ENCODE measurements at regions not wholly inside any gene's neighbourhood (a gene's known extent, or its start where the extent isn't known, plus 50 kb on each side); places are given as distances from the start of the nearest gene placed in this dataset.
"Not testable (repeated sequence)": the region's sequence is repeated elsewhere in the genome, so short reads cannot be mapped to it uniquely, and the experiment has no call there.

DNA sequence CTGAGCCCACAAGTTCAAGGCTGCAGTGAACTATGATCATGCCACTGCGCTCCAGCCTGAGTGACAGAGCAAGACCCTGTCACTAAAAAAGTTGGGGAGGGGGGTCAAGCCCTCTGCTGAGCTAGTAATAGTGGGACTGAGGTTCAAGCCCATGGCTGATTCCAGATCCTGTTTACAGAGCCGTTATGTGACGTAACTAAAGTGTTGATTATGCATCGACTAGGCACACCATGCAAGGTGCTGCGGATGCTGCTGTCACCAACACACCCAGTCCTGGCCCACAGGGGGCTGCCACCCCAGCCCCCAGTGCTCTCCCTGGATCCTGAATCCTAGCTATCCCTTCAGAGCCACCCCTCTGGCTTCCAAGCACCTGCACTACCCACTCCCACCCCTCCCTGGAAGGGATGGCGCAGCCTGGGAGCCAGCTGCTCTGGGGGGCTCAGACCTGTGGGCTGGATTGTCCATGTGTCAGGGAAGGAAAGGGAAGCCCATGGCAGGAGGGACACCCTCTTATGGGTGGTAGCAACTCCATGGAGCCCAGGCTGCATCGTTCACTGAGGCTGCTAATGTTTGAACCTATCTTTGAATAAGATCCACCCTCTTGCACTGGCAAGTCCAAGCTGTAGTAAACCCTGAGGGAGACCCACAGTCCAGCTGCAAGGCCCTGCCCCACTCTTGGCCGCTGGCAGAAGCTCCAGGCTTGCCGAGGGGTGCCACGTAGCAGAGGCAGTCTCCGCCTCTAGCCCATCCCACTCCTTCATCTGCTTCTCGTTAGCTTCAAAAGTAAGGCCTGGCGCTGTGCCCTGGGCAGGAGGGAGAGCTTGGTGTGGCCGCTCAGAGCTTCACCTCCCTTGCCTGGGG is 95.0 kb downstream of the SNX5 start:
- peak; percentile 60 for DNase-seq (ENCODE audit: low spot score)

DNA sequence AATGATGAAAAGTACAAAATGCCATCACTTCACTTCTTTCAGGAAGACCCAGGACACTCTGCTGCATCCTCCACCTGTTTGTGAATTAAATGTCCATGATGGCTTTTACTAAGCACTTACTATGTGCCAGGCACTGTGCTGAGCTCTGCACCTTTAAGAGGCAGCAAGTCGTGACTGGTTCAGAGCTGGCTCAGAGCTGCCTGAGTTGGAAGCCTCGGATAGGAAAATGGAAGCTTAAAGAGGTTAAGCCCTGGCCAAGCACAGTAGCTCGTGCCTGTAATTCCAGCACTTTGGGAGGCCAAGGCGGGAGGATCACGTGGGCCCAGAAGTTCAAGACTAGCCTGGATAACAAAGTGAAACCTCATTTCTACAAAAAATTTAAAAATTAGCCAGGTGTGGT is 95.6 kb downstream of the SNX5 start:
- DNase-seq (ENCODE audit: low spot score): no peak

DNA sequence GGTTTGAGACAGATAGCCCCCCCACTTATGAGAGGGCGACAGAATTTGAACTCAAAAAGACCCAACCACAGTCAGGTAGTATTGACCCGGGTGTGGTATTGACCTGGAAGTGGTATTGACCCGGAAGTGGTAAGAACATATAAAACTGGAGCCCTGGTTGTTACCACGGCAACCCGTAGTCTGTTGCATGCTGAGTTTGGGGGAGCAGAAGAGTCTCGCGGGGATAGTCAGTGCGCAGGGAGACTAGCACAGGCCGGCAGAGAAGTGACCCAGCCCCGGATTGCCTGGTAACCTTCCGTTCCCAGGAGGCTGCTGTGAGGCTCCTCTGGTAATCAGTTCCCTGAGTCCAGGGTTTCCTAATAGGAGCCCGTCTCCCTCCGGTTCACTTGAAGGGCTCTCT is 96.2 kb downstream of the SNX5 start:
- no peak for DNase-seq (ENCODE audit: low spot score)

DNA sequence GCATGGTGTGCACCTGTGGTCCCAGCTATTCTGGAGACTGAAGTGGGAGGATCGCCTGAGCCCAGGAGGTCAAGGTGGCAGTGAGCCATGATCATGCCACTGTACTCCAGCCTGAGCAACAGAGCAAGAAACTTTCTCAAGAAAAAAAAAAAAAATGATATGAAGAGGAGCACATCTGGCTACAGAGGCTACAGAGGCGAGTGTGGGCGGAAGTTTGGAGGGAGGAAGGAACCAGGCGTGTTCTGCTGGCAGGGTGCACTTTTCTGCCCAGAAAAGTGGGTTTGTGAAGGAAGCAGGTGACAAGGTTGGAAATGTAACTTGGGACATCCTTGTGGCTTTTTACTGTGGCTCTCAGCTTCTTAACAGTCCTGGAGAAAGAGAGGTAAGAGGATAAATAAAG is 96.7 kb downstream of the SNX5 start:
- no peak for DNase-seq (ENCODE audit: low spot score)

DNA sequence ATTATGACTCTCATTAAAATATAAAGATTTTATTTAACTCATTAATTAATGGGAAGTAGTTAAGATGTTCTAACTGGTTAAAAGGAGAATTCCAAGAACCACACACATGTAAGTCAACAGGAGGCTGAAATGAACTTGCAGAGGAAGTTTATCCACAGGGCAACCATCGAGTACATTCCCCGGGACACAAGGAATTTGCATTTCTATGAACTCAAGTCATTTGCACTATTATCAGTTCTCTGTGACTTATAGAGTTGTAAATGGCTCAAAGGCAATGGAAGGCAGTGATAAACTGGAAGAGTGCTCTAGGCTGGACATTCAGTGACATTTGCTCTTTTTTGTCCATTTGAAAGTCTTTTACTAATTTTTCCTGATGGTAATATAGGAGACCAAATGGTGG is 97.4 kb downstream of the SNX5 start:
- DNase-seq (ENCODE audit: low spot score): no peak

DNA sequence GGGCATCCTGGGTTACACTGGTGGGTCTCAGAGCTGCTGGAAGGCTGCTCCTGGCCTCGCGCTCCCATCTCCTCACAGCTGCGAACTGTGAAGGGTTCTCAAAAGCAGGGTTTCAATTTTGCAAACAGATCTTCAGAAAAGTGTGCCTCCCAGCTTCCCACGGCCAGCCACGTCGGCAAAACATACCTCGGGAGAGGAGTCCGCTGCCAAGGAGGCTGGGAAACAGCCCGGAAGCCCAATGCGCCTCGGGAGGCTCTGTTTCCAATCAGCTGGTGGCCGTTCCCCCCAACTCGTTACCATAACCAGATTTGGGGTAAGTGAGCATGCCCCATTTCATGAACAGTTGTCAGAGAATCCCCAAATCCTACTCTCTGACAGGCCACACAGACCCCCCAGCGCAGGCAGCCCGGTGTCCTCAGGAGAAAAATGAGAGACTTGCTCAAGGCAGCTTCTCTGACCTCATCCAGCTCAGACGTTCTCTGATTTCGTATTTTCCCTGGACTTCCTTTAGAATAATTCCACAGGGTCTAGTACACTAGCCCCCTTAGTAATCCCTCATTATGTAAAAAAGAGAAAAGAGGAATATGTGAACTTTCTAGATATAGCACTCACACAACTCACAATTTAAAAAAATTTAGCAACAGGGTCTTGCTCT is 98.4 kb downstream of the SNX5 start:
- no peak for DNase-seq (ENCODE audit: low spot score)

DNA sequence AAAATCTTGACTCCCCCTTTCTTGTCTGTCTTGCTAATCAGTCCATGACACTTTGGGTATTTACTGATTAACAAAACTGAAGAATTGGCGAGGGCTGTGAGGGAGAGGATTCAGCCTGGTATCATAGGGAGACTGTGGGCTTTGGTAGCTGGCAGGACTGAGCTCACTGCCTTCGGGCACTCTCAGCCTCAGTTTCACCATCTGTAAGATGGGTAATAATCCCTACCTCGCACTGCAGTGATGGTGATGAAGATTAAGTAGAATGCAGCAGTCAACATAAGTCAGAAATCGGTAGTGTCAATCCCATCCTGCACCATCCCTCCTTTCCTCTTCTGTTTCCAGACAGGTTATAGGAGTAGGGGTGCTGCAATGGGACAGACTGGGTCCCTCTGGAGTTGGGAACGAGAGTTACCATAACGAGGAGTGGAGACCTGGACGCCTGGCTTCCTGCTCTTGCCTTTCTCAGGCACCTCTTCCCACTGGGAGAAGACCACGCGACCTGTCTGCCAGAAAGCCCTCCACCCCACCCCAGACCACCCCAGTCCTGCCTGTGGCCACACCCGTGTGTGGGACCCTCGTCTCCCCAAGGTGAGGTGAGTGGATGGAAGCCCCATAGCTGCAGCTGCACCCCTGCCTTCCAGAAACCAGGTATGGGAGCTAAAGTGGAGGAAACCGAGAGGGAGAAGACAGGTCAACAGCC is 99.1 kb downstream of the SNX5 start:
- DNase-seq (ENCODE audit: low spot score): no peak

DNA sequence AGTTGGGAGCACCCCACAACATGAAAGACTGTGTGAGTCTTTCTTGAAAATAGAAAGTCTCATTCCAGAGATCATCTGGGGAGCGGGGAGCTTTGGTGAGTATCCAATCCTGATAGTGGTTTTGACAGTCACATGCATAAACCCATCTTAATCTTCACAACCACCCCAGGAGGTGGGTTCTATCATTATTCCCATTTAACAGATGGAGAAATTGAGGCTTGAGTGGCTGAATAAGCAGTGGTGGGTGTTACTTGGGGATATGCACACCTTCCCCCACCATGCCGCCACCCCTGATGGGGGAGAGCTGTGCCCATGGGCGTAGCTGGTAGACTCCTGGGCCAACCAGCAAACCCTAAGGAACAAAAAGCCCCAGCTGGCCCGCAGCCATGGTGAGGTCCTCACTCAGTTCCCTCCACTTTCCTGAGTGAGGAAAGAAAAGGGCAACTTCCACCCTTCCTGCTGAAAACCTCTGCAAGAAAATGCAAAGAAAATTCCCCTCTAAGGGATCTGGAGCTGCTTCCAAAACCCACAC is 99.8 kb downstream of the SNX5 start:
- DNase-seq (ENCODE audit: low spot score): no peak

DNA sequence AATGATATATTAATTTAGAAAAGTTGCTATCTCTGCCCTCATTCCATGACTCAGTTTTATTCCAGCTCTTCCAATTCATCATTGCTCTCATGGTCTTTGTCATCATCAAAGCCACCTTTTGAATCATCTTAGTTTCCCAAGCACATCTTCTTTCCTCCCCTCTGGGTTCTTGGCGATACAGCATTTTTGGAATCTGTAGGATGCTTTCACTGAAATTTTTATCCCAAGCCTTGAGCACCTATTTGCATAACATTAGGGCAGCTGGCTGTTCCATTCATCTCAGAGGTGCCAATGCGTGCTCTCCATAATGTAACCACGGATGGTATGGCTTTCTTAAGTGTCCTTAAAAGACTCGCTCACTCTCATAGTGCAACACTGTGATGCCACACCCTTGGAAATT is 100.4 kb downstream of the SNX5 start:
- no peak for DNase-seq (ENCODE audit: low spot score)

DNA sequence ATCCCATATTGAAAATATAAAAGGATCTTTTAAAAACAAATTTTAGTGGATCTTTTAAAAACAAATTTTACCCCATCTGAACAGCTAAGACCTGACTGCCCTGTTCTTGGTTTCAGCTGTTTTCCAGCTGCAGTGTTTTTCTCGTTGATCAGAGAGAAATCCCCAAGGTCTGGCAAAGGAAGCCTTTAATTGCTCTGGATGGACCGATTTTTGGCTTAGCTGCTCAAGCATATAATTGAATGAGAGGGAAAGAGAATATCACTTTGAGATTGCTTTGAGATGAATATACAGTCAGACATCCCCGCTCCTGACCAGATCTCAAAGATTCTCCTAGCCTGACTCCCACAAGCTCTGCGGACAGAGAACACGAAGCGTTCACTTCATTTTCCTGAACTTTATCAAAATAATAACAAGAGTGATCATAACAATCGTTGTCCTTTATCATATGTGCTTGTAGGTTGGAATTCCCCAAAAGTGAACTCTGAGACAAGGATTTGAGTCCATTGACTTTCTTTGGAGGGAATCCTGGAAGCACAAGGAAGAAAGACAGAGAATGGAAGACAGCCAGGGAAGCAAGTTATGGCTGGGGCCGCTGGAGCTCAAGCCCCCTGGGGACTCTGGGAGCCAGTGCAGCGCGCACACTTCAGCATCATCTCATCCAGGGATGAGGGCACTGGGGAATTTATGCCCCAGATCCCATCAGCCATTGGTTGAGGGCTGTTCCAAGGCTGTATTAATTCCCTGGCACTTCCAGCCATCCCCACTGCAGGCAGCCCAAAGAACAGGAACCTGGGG is 101.3 kb downstream of the SNX5 start:
- no peak for DNase-seq (ENCODE audit: low spot score)

DNA sequence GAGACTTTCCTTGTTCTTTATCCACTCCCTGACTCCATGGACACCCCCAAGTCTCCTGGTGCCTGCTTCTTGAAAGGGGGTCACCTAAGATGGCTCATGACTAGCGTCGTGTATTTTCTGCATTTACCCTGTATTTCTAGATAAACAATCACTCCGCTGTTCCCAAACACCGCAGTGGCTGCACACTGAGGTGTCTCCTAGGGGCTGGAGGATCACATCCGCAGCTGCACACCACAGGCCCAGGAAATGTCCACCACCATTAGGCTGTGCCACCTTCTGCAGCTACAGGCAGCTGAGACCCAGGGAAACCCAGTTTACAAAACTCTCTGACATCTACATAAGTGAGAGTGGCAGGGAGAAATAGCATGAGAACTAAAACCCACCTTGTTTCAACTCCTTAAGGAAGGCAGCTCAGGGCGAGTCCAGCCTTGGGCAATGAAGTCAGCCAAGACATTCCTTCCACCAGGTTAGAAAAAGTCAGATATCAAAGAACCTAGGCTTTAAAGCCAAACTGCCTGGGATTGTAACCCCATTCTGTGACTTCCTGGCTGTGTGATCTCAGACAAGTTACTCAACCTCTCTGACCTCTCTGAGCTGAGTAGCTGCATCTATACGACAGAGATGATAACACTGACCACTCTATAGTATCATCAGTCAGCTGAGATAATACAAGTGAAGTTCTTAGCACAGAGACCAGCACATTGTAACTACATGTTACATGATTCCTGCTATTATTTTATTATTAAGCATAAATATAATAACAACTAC is 102.2 kb downstream of the SNX5 start:
- no peak for DNase-seq (ENCODE audit: low spot score)

DNA sequence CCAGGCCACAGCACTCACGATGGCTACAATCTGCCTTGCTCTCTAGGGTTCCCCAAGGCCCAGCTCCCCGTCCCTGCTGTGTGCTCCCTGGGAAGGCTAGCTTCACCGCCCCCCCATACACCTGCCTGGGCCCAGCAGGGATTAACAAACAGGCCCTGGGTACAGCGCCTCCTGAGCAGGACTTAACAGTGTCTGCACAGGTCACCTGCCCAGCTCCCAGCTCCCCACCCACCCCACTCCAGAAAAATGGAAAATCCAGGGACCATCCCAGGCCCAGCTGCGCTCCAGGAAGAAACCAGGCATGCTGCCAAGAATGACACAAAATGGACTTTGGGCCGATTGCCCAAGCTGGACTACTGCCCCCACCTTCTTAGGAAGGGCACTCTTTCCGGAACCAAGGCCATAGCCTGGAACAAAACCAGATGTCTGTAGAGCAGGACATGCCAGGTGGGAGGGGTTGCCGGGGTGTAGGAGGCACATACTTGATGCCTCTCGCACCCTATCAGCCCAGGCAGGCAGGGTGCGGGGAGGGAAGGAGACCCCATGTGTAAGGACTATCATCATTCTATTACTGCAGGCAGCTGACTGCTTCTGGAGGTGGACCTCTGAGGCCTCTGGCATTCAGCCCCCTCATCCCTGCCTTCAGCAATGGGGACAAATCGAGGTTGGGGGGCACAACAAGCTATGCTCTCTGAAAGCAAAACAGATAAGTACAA is 104.9 kb downstream of the SNX5 start:
- DNase-seq (ENCODE audit: low spot score): no peak

DNA sequence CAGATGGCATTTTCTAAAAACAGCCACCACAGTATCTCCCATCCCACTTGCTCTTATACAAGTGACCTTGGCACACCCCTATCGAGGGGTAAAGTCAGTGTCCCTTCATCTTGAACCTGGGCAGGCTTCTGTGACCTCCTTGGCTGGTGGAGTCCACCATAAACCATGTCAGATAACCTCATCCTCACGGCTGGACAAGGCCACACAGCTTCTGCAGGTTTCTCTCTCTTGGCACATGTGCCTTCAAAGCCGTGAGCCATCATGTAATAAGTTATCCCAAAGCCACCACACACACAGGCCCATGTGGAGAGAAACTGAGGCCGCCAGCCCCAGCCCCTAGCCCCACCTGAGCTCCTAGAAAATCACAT is 105.4 kb downstream of the SNX5 start:
- DNase-seq (ENCODE audit: low spot score): no peak

DNA sequence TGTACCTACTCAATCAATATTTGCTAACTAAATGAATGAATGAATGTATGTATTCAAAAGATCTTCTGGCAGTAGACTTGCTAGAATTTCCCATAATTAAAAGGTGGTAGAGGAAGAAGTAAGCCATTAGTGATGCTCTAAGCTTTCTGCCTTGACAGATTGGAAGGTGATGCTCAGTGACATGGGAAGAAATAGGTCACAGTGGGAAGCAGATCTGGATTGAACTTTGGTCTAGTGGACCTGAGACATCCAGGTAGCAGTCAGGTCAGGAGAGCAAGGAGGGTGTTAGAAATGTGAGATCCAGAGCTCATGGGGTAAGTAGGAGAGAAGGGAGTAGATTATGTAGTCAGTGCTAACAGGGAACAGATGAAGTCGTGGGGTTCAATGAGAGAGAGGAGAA is 106.4 kb downstream of the SNX5 start:
- DNase-seq (ENCODE audit: low spot score): no peak

DNA sequence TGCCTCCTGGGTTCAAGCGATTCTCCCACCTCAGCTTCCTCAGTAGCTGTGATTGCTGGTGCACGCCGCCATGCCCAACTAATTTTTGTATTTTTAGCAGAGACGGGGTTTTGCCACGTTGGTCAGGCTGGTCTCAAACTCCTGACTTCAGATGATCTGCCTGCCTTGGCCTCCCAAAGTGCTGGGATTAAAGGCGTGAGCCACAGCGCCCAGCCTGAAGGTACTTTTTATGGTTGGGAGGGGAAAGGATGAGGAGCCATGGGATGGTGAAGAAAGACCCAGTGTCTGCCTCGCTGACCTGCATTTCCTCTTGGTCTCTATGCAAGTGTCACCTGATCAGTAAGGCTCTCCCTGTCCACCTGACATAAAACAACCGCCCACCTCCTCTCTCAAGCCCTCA is 107.0 kb downstream of the SNX5 start:
- not testable (repeated sequence) for DNase-seq (ENCODE audit: low spot score)

DNA sequence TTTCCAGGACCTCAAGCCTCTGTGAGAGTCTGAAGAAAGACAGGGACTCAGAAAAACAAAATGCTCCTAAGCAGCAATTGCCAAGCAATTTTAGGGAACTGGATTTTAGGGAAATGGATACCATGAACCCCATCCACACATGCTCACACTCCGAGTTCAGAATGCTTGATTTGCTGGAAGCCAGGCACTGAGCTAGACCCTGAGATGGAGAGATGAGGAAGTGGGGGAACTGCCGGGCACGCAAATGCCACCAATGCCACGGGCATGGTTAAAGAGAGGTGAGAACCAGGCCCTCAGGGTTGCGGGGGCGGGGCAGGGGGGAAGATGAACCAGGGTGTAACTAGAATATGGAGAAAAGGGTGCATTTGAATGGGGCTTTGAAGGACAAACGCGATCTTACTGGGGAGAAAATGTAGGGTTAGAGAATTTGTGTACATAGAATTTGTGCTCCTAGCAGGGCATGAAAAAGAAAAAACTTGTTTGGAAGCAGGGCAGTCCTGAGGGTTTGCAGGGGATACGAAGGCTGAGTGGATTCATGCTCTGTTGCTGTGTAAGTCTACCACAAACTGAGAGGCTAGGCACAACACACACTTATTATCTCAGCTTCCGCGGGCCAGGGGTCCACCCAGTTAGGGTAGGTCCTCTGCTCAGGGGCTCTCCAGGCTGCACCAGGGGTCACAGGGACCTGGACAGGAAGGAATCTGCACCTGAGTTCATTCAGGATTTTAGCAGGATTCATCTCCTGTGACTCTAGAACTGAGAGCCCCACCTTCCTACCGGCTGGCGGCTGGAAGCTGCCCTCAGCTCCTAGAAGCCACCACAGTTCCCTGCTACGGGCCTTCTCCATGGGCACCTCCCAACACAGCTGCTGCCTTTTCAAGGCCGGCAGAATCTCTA is 108.0 kb downstream of the SNX5 start:
- DNase-seq (ENCODE audit: low spot score): no peak

DNA sequence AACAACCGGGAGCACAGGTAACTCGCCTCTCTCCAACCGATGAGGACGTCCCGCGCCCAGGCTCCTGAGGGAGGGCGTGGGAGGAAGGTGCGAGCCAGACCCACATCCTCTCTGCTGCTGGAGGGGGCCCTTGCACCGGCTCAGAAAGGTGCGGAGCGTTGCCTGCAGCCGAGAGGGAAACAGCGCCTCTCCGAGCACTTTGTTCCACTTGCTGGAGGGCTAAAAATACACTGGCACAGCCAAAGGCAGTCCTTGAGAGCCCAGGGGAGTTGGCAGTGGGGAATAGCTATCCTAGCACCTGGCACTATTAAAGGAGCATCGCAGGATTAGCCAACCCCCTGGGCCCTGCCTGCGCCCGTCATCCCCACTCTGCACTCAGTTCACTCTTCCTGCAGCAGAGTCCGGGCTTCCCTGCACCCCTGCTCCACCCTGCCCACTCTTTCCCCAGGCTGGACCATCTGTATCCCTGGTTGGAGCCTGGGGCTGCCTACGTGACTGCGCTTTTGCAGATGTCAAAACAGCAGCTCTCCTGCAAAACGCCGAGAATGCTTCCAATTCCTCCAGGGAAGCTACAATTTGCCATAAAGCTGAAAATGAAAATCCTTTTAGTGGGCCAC is 108.9 kb downstream of the SNX5 start:
- DNase-seq (ENCODE audit: low spot score): no peak

DNA sequence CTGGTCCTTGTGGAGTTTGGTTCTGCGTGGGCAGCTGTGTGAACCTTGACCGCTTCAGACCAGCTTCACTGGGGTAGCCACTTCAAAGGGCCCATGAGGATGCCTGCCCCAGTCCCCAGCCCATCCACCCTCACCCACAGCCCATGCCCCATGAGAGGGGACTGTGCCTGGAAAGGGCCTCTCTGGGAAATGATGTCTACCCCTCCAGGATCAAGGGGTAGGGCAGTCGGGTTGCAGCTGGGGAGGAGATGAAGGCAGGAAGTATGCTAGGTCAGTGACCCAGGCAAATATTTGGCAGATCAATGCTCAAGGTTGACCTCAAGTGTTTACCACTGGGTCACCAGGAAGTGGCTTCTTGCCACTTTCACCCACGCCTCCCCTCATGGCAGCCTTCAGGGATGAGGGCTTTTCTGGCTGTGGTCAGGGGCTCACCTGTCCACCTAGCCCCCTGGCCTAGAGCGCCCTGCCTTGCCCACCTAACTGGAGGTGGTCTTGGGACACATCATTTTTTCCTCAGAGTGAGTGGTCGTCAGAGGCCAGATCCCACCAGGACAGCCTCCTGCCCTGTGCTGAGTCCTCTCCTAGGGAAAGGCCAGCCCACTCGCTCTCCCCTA is 109.5 kb downstream of the SNX5 start:
- no peak for DNase-seq (ENCODE audit: low spot score)

Data from Ammon's horn (tissue), 1 donor.